Neural progenitor cell (in vitro differentiated cells): ENCODE measurements at regions not wholly inside any gene's neighbourhood (a gene's known extent, or its start where the extent isn't known, plus 50 kb on each side); places are given as distances from the start of the nearest gene placed in this dataset.
A peak's percentile ranks its signal among the peaks of the same experiment; 100 is the strongest.

ENCODE experiments used
- DNase-seq: peaks from one replicate; pipeline ENCODE4 v3.0.0-alpha.2; 2016; ENCODE audit warnings: low spot score
- H2AFZ ChIP-seq: fragments of 200-600 bp; sonication (generic); replicated peaks from 2 replicates; pipeline ENCODE4 v1.6.1; 2016; ENCODE audit warnings: antibody characterized with exemption
- H3F3A ChIP-seq: fragments of 200-600 bp; sonication (generic); 2 replicates; pipeline ENCODE4 v1.6.1; 2016; ENCODE audit warnings: antibody characterized with exemption, low read depth
- H3K27ac ChIP-seq: fragments of 200-600 bp; sonication (generic); 2 replicates; pipeline ENCODE4 v1.5.1; 2016; ENCODE audit warnings: mild to moderate bottlenecking
- H3K27me3 ChIP-seq: fragments of 200-600 bp; sonication (generic); 2 replicates; pipeline ENCODE4 v1.6.1; 2016; ENCODE audit warnings: mild to moderate bottlenecking, moderate library complexity
- H3K36me3 ChIP-seq: fragments of 200-600 bp; sonication (generic); 2 replicates; pipeline ENCODE4 v1.5.1; 2016
- H3K4me1 ChIP-seq: fragments of 200-600 bp; sonication (generic); 2 replicates; pipeline ENCODE4 v1.6.1; 2016; ENCODE audit warnings: mixed run types
- H3K4me2 ChIP-seq: fragments of 200-600 bp; sonication (generic); 2 replicates; pipeline ENCODE4 v1.6.1; 2016
- H3K4me3 ChIP-seq: fragments of 200-600 bp; sonication (generic); 2 replicates; pipeline ENCODE4 v1.5.1; 2016
- H3K79me2 ChIP-seq: fragments of 200-600 bp; sonication (generic); 2 replicates; pipeline ENCODE4 v1.6.1; 2016; ENCODE audit warnings: low read depth
- H3K9ac ChIP-seq: fragments of 200-600 bp; sonication (generic); 2 replicates; pipeline ENCODE4 v1.6.1; 2016
- H3K9me3 ChIP-seq: fragments of 200-600 bp; sonication (generic); 2 replicates; pipeline ENCODE4 v1.5.1; 2016; ENCODE audit warnings: low read depth
- H4K20me1 ChIP-seq: fragments of 200-600 bp; sonication (generic); 2 replicates; pipeline ENCODE4 v1.6.1; 2016; ENCODE audit warnings: low read depth
- H3K27ac Mint-ChIP-seq: 3 replicates; pipeline ENCODE4 v1.8.0; 2021; ENCODE audit warnings: mixed read lengths
- H3K27me3 Mint-ChIP-seq: 2 replicates; pipeline ENCODE4 v1.8.0; 2022; ENCODE audit warnings: low read depth, mild to moderate bottlenecking, inconsistent platforms, moderate library complexity, mixed read lengths; ENCODE audit not compliant: insufficient read depth
- H3K36me3 Mint-ChIP-seq: 3 replicates; pipeline ENCODE4 v1.8.0; 2021; ENCODE audit warnings: mixed read lengths
- H3K4me1 Mint-ChIP-seq: 3 replicates; pipeline ENCODE4 v1.8.0; 2021; ENCODE audit warnings: mixed read lengths
- H3K4me3 Mint-ChIP-seq: 3 replicates; pipeline ENCODE4 v1.8.0; 2021; ENCODE audit warnings: mild to moderate bottlenecking, moderate library complexity, mixed read lengths
- H3K9me3 Mint-ChIP-seq: 3 replicates; pipeline ENCODE4 v1.8.0; 2020; ENCODE audit warnings: mixed read lengths
- EZH2 ChIP-seq: fragments of 200-600 bp; sonication (generic); IDR thresholded peaks from 2 replicates; pipeline ENCODE4 v1.6.1; 2017; ENCODE audit warnings: antibody characterized with exemption, mild to moderate bottlenecking, moderate library complexity
- EZH2phosphoT487 ChIP-seq: fragments of 200-600 bp; sonication (generic); IDR thresholded peaks from 2 replicates; pipeline ENCODE4 v1.6.1; 2017; ENCODE audit warnings: antibody characterized with exemption
- TF ChIP-seq, protein P1 (sequence below): fragments of 200-600 bp; sonication (generic); IDR thresholded peaks from 2 replicates; pipeline ENCODE4 v1.5.1; 2017; ENCODE audit warnings: antibody characterized with exemption, mild to moderate bottlenecking

DNA sequence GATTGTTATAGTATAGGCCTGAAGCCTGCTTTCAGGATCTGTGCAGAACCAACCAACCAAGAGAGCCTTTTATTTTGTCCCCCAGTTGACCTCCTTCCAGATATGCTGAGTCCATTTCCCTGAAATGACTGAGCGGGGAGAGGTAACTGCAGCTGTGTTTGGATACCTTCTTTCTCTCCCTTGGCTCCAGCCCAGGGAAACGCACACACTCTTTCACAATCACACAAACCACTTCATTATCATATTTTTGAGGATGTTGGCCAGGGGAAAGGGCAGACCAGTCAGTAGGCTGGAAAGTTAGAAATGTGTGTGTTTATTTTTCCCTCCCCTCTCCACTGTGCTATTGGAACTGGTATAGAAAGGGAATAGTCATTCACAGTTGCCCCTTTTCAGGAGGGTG, 417.7 kb upstream of the TBL1XR1 start:
- Histone ChIP-seq H3K4me1 (peaks cover 12% of the 10 kb centered on the region), H3K4me2 (no peak overlapping the region), H2AFZ (no peak overlapping the region), H3K27me3 (no peaks in the 10 kb centered on the region), H3K4me3 (no peak overlapping the region), H3K36me3 (no peaks in the 10 kb centered on the region), H3K79me2 (no peaks in the 10 kb centered on the region), H3K27ac (no peak overlapping the region), H3F3A (peaks cover 7% of the 10 kb centered on the region), H4K20me1 (no peaks in the 10 kb centered on the region), H3K9me3 (no peaks in the 10 kb centered on the region), H3K9ac (no peak overlapping the region)
- no peak overlapping the region for H3K27ac Mint-ChIP-seq
- H3K9me3 Mint-ChIP-seq: no peaks in the 10 kb centered on the region
- peaks cover 4% of the 10 kb centered on the region for H3K27me3 Mint-ChIP-seq
- no peak for TF ChIP-seq EZH2
- TF ChIP-seq, protein P1, sequence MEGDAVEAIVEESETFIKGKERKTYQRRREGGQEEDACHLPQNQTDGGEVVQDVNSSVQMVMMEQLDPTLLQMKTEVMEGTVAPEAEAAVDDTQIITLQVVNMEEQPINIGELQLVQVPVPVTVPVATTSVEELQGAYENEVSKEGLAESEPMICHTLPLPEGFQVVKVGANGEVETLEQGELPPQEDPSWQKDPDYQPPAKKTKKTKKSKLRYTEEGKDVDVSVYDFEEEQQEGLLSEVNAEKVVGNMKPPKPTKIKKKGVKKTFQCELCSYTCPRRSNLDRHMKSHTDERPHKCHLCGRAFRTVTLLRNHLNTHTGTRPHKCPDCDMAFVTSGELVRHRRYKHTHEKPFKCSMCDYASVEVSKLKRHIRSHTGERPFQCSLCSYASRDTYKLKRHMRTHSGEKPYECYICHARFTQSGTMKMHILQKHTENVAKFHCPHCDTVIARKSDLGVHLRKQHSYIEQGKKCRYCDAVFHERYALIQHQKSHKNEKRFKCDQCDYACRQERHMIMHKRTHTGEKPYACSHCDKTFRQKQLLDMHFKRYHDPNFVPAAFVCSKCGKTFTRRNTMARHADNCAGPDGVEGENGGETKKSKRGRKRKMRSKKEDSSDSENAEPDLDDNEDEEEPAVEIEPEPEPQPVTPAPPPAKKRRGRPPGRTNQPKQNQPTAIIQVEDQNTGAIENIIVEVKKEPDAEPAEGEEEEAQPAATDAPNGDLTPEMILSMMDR: no peak
- TF ChIP-seq EZH2phosphoT487: no peak
- no peak for DNase-seq
- no peaks in the 10 kb centered on the region for H3K36me3 Mint-ChIP-seq
- H3K4me1 Mint-ChIP-seq: peaks cover 25% of the 10 kb centered on the region
- H3K4me3 Mint-ChIP-seq: no peak overlapping the region

DNA sequence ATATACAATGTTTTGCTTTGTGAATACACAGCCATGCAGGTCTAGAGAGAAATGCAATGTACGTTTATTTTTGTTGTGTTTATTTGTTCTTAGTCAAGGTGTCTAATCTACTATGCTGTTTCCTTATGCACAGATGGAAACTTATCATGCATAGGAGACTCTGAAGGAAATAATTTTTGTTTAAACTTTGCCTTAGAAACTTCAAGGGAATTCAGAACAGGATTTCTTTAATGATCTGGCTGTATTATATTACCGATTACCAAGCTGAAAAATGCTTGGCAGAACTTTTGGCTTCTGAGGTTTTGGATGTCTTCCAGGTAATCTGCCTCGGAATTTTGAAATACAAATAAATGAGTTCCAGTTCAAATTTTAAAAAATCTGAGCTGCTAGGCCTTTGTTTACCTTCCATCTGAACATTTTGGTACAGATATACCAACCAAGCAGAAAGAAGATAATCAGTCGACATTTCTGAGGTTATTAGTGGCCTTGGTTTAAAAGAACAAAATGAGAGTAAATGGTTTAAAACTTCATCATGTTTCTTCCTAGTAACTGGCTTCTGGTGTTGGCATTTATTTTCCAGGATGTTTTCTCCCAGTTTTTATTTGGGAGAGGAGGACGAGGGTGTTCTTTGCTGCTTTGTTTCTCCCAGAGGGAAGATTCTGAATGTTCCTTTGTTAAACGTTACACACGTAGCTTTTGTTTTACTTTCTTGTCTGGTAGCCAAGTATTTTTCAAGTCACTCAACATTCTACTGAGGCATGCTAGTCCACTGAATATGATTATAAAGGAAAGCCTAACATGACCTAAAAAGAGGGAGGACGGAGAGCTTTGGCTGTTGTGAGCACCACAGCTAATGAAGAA, 421.8 kb upstream of the TBL1XR1 start:
- Mint-ChIP-seq H3K36me3 (no peaks in the 10 kb centered on the region), H3K4me1 (peaks cover 4% of the 10 kb centered on the region), H3K27me3 (peaks cover 5% of the 10 kb centered on the region), H3K9me3 (no peaks in the 10 kb centered on the region), H3K4me3 (no peak overlapping the region), H3K27ac (no peak overlapping the region)
- TF ChIP-seq, protein P1: no peak
- TF ChIP-seq EZH2 (no peak), EZH2phosphoT487 (no peak)
- Histone ChIP-seq H3K27me3 (no peaks in the 10 kb centered on the region), H3K9ac (no peak overlapping the region), H3K4me3 (no peak overlapping the region), H2AFZ (peak overlapping the region; percentile 74), H3K4me2 (no peak overlapping the region), H3K4me1 (no peaks in the 10 kb centered on the region), H3K79me2 (no peaks in the 10 kb centered on the region), H4K20me1 (no peaks in the 10 kb centered on the region), H3K36me3 (no peaks in the 10 kb centered on the region), H3F3A (no peaks in the 10 kb centered on the region), H3K9me3 (no peaks in the 10 kb centered on the region), H3K27ac (no peak overlapping the region)
- no peak for DNase-seq

DNA sequence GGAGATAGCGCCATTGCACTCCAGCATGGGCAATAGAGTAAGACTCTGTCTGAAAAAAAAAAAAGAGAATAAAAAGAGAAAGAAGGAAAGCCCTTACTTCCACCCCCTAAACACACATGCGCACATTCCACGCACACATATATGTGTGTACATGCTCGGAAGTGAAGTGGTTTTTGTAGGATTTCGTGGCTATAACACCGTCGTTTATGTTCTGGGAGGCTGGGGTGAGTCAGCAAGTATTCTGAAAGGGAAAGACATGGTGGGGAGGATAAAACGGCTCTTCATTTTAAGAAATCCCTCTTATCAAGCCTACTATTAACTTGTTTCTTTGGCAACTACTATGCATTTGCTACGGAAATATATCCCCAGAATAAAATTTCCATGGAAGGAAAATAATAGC, 422.8 kb upstream of the TBL1XR1 start:
- TF ChIP-seq, protein P1: no peak
- no peak for TF ChIP-seq EZH2
- no peak for TF ChIP-seq EZH2phosphoT487
- Histone ChIP-seq H3K27me3 (no peaks in the 10 kb centered on the region), H2AFZ (no peak overlapping the region), H3K4me3 (no peak overlapping the region), H4K20me1 (no peaks in the 10 kb centered on the region), H3K79me2 (no peaks in the 10 kb centered on the region), H3K9ac (no peak overlapping the region), H3K27ac (no peak overlapping the region), H3K36me3 (no peaks in the 10 kb centered on the region), H3K4me1 (no peaks in the 10 kb centered on the region), H3K4me2 (no peak overlapping the region), H3K9me3 (no peaks in the 10 kb centered on the region), H3F3A (no peaks in the 10 kb centered on the region)
- no peak for DNase-seq
- Mint-ChIP-seq H3K27ac (no peak overlapping the region), H3K9me3 (no peaks in the 10 kb centered on the region), H3K4me3 (no peak overlapping the region), H3K27me3 (peaks cover 5% of the 10 kb centered on the region), H3K4me1 (peaks cover 4% of the 10 kb centered on the region), H3K36me3 (no peaks in the 10 kb centered on the region)
